ENCODE measurements at regions not wholly inside any gene's neighbourhood (a gene's known extent, or its start where the extent isn't known, plus 50 kb on each side); places are given as distances from the start of the nearest gene placed in this dataset.

GRCh38 chr3:56989169-56989976, 71.1 kb upstream of the SPATA12 start:
- Histone ChIP-seq H3K36me3 (ENCODE audit: insufficient read depth) (no peaks in the 10 kb centered on the region), H3K4me1 (ENCODE audit: low read depth, poor library complexity, severe bottlenecking) (no peaks in the 10 kb centered on the region), H3K4me2 (no peak overlapping the region), H3K4me3 (IDR thresholded peaks at IDR 0.05; ENCODE audit: insufficient read depth, low read depth, low read length) (no peak overlapping the region), H3K27ac (no peak overlapping the region), H3K9ac (no peak overlapping the region), H2AFZ (ENCODE audit: low read depth) (0 out of 2 replicates have a peak overlapping the region, but pooled peaks have one; percentile 10), H3K27me3 (ENCODE audit: insufficient read depth, low read depth) (no peaks in the 10 kb centered on the region), H3K79me2 (ENCODE audit: insufficient read depth, low read depth) (no peaks in the 10 kb centered on the region), H4K20me1 (ENCODE audit: insufficient read depth) (no peaks in the 10 kb centered on the region)
- peak; percentile 51 for TF ChIP-seq CTCF (conservative IDR thresholded peaks at IDR 0.05; ENCODE audit: low read depth, low read length)

DNA sequence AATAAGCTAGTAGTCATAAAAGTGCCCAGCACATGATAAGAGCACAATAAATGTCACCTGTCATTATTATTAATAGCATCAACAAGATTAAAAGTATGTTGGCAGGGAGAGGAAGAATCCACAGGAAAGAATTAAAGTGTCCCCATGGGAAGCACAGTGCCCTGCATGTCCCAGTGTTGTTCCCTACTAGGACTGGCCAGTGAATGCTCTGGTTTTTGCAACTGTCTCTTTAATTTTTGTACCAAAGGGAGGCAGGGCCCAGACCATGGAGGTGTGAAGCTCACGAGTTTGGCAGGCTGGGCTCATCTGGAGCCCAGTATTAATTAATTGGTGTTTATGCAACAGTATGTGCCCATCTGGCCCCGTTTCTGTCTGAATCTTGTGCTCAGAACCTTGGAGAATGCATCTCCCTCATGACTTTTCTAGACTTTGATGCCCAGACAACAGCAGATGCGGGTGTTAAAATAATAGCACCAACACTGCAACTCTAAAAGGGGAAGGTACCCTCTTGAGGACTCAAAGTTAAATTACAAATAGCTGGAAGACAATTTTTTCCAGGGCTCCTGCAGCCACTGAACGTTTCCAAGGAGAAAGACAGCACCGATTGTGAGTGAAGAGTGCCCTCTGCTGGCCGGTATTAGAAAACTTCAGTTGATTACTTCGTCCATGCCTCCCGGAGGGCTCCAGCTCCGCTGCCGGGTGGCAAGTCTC, 71.9 kb upstream of the SPATA12 start:
- H3K4me2 ChIP-seq, result no peak overlapping the region
- H3K36me3 ChIP-seq (ENCODE audit: insufficient read depth), result no peaks in the 10 kb centered on the region
- H2AFZ ChIP-seq (ENCODE audit: low read depth), result 0 out of 2 replicates have a peak overlapping the region, but pooled peaks have one; percentile 10
- H3K4me1 ChIP-seq (ENCODE audit: low read depth, poor library complexity, severe bottlenecking), result no peaks in the 10 kb centered on the region
- H3K27me3 ChIP-seq (ENCODE audit: insufficient read depth, low read depth), result no peaks in the 10 kb centered on the region
- no peak overlapping the region for H3K9ac ChIP-seq
- H3K4me3 ChIP-seq (IDR thresholded peaks at IDR 0.05; ENCODE audit: insufficient read depth, low read depth, low read length), result no peak overlapping the region
- TF ChIP-seq CTCF (conservative IDR thresholded peaks at IDR 0.05; ENCODE audit: low read depth, low read length), result peak; percentile 88
- H4K20me1 ChIP-seq (ENCODE audit: insufficient read depth), result no peaks in the 10 kb centered on the region
- H3K79me2 ChIP-seq (ENCODE audit: insufficient read depth, low read depth), result no peaks in the 10 kb centered on the region
- H3K27ac ChIP-seq, result no peak overlapping the region

- H3K36me3 ChIP-seq (ENCODE audit: insufficient read depth), result no peaks in the 10 kb centered on the region
- H3K4me1 ChIP-seq (ENCODE audit: low read depth, poor library complexity, severe bottlenecking), result no peaks in the 10 kb centered on the region
- no peaks in the 10 kb centered on the region for H3K79me2 ChIP-seq (ENCODE audit: insufficient read depth, low read depth)
- no peak overlapping the region for H3K27ac ChIP-seq
- no peaks in the 10 kb centered on the region for H3K27me3 ChIP-seq (ENCODE audit: insufficient read depth, low read depth)
- H3K9ac ChIP-seq, result no peak overlapping the region
- no peak overlapping the region for H3K4me3 ChIP-seq (IDR thresholded peaks at IDR 0.05; ENCODE audit: insufficient read depth, low read depth, low read length)
- H4K20me1 ChIP-seq (ENCODE audit: insufficient read depth), result no peaks in the 10 kb centered on the region
- no peak for TF ChIP-seq CTCF (conservative IDR thresholded peaks at IDR 0.05; ENCODE audit: low read depth, low read length)
- H3K4me2 ChIP-seq, result no peak overlapping the region
- H2AFZ ChIP-seq (ENCODE audit: low read depth), result no peak overlapping the region
Measured at GRCh38 chr3:56987238-56987895, 73.1 kb upstream of the SPATA12 start.

GRCh38 chr3:56986347-56986746, 74.1 kb upstream of the SPATA12 start:
- H3K4me1 ChIP-seq (ENCODE audit: low read depth, poor library complexity, severe bottlenecking), result no peaks in the 10 kb centered on the region
- no peak overlapping the region for H3K4me2 ChIP-seq
- H3K79me2 ChIP-seq (ENCODE audit: insufficient read depth, low read depth), result no peaks in the 10 kb centered on the region
- H3K27ac ChIP-seq, result no peak overlapping the region
- H3K4me3 ChIP-seq (IDR thresholded peaks at IDR 0.05; ENCODE audit: insufficient read depth, low read depth, low read length), result no peak overlapping the region
- no peak overlapping the region for H2AFZ ChIP-seq (ENCODE audit: low read depth)
- H3K9ac ChIP-seq, result no peak overlapping the region
- H3K27me3 ChIP-seq (ENCODE audit: insufficient read depth, low read depth), result no peaks in the 10 kb centered on the region
- no peaks in the 10 kb centered on the region for H4K20me1 ChIP-seq (ENCODE audit: insufficient read depth)
- no peaks in the 10 kb centered on the region for H3K36me3 ChIP-seq (ENCODE audit: insufficient read depth)
- TF ChIP-seq CTCF (conservative IDR thresholded peaks at IDR 0.05; ENCODE audit: low read depth, low read length), result no peak

Data from KMS-11 (cell line).